ENCODE measurements at regions not wholly inside any gene's neighbourhood (a gene's known extent, or its start where the extent isn't known, plus 50 kb on each side); places are given as distances from the start of the nearest gene placed in this dataset.

GRCh38 chr16:86157616-86158247, 258.8 kb downstream of the IRF8 start:
- H3K27me3 Mint-ChIP-seq: peaks cover 24 to 30% (median 26%) of the 10 kb centered on the region in 3 donors
- peaks cover 0 to 13% (median 4%) of the 10 kb centered on the region in 7 donors for H3K9me3 Mint-ChIP-seq
- ATAC-seq (ENCODE audit: low read depth in 2 of 2): no peak
- H3K4me1 Mint-ChIP-seq: peaks cover 3 to 12% (median 11%) of the 10 kb centered on the region in 3 donors
- H3K27ac Mint-ChIP-seq: no peak overlapping the region
- peaks cover 0 to 6% of the 10 kb centered on the region in 2 donors for H3K36me3 Mint-ChIP-seq
- DNase-seq: no peak
- no peak overlapping the region for H3K4me3 Mint-ChIP-seq

DNA sequence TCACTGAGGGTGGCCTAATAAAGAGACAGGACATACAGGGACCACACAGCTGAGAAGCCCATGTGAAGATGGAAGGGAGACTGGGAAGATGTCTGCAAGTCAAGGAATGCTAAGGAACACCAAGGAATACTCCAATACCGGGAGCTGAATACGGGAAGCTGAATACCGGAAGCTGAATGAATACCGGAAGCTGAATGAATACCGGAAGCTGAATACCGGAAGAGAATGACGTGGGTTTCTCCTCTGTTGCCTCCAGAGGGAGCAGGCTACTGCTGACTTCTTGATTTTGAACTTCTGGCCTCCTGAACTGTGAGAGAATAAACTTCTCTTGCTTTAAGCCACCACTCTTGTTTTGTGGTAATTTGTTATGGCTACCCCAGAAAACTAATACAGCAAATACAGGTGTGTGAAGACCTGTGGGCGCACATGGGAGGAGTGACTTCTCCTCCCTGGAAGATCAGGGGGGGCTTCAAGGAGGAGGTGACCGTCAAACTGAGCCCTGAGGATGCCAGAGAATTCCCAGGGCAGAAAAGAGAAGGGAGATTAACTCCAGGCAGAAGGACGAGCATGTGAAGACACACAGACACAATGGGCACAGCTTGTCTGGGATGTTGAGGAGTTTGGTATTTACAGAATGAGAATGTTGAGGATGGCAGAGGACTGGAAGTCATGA, 259.9 kb downstream of the IRF8 start:
- H3K36me3 Mint-ChIP-seq: peaks cover 0 to 6% of the 10 kb centered on the region in 2 donors
- H3K4me1 Mint-ChIP-seq: peaks cover 3 to 12% (median 11%) of the 10 kb centered on the region in 3 donors
- ATAC-seq (ENCODE audit: low read depth in 2 of 2) (no peak), DNase-seq (no peak)
- H3K27me3 Mint-ChIP-seq: peaks cover 22 to 27% (median 25%) of the 10 kb centered on the region in 3 donors
- H3K4me3 Mint-ChIP-seq: peak overlapping the region in 2 of 8 donors; percentile 39 to 55
- H3K9me3 Mint-ChIP-seq: peaks cover 0 to 13% (median 7%) of the 10 kb centered on the region in 7 donors
- peak overlapping the region in 1 of 6 donors; percentile 42 for H3K27ac Mint-ChIP-seq

- DNase-seq: no peak
- Mint-ChIP-seq H3K27ac (no peak overlapping the region), H3K9me3 (peaks cover 9 to 29% (median 13%) of the 10 kb centered on the region in 7 donors), H3K4me3 (no peak overlapping the region), H3K27me3 (peaks cover 28 to 53% (median 36%) of the 10 kb centered on the region in 3 donors), H3K4me1 (no peaks in the 10 kb centered on the region), H3K36me3 (peaks cover 0 to 18% of the 10 kb centered on the region in 2 donors)
- no peak for ATAC-seq (ENCODE audit: low read depth in 2 of 2)
Observed at GRCh38 chr16:86165479-86165878, 266.5 kb downstream of the IRF8 start.

- Mint-ChIP-seq H3K4me3 (no peak overlapping the region), H3K27me3 (peaks cover 33 to 57% (median 42%) of the 10 kb centered on the region in 3 donors), H3K36me3 (peaks cover 0 to 18% of the 10 kb centered on the region in 2 donors), H3K9me3 (peaks cover 9 to 29% (median 13%) of the 10 kb centered on the region in 7 donors), H3K27ac (no peak overlapping the region), H3K4me1 (no peaks in the 10 kb centered on the region)
- ATAC-seq (ENCODE audit: low read depth in 2 of 2) (no peak), DNase-seq (no peak)
Observed at GRCh38 chr16:86166414-86166813, 267.5 kb downstream of the IRF8 start.

DNA sequence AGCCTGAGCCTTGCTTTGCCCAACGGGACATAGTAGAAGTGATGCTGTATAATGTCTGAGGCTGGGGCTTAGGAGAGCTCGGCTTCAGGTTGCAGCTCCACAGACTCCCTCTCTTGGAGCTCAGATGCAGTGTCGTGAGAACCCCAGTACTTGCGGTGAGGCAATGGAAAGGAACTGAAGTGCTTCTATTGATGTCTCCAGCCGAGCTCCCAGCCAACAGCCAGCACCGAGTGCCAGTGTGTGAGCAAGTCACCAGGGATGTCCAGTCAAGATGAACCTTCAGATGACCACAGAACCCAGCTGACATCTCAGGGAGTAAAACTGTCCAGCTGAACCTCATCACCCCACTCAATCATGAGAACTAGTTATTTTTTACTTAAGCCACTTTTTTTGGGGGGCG, 268.1 kb downstream of the IRF8 start:
- Mint-ChIP-seq H3K27me3 (peaks cover 34 to 53% (median 43%) of the 10 kb centered on the region in 3 donors), H3K4me1 (no peaks in the 10 kb centered on the region), H3K36me3 (peaks cover 0 to 18% of the 10 kb centered on the region in 2 donors), H3K9me3 (peaks cover 9 to 29% (median 13%) of the 10 kb centered on the region in 7 donors), H3K4me3 (peak overlapping the region in 1 of 8 donors; percentile 6), H3K27ac (no peak overlapping the region)
- ATAC-seq (ENCODE audit: low read depth in 2 of 2) (no peak), DNase-seq (no peak)

GRCh38 chr16:86170720-86171119, 271.8 kb downstream of the IRF8 start:
- DNase-seq (no peak), ATAC-seq (ENCODE audit: low read depth in 2 of 2) (no peak)
- no peak overlapping the region for H3K4me3 Mint-ChIP-seq
- H3K27me3 Mint-ChIP-seq: peaks cover 33 to 61% (median 50%) of the 10 kb centered on the region in 3 donors
- no peaks in the 10 kb centered on the region for H3K4me1 Mint-ChIP-seq
- peaks cover 0 to 4% of the 10 kb centered on the region in 2 donors for H3K36me3 Mint-ChIP-seq
- no peak overlapping the region for H3K27ac Mint-ChIP-seq
- H3K9me3 Mint-ChIP-seq: peaks cover 3 to 15% (median 6%) of the 10 kb centered on the region in 7 donors

DNA sequence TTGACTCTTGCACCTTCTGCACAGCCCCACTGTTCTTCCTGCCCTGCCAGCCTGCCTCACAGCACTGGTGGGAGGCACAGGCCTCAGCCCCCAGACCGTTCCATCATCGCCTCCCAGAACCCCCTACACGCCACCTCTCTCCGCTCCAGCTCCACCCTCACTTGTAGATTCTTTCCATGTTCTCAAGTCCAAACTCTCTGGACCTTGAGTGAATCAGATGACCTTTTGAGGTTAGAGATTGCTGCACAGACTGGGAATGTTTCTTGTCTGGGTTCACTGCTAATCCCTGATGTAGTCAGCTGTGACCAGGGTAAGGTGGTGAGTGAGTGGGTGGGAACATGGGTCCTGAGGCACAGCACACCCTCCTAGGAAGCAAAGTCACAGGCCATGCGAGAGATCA, 272.4 kb downstream of the IRF8 start:
- peaks cover 36 to 60% (median 48%) of the 10 kb centered on the region in 3 donors for H3K27me3 Mint-ChIP-seq
- H3K36me3 Mint-ChIP-seq: no peaks in the 10 kb centered on the region
- no peak for ATAC-seq (ENCODE audit: low read depth in 2 of 2)
- no peak overlapping the region for H3K4me3 Mint-ChIP-seq
- no peak for DNase-seq
- H3K27ac Mint-ChIP-seq: no peak overlapping the region
- H3K9me3 Mint-ChIP-seq: peaks cover 0 to 9% (median 2%) of the 10 kb centered on the region in 7 donors
- H3K4me1 Mint-ChIP-seq: no peaks in the 10 kb centered on the region

GRCh38 chr16:86175816-86176215, 276.9 kb downstream of the IRF8 start:
- DNase-seq: no peak
- ATAC-seq (ENCODE audit: low read depth in 2 of 2): no peak
- Mint-ChIP-seq H3K36me3 (no peaks in the 10 kb centered on the region), H3K4me3 (no peak overlapping the region), H3K4me1 (no peaks in the 10 kb centered on the region), H3K9me3 (peaks cover 0 to 11% (median 0%) of the 10 kb centered on the region in 7 donors), H3K27ac (no peak overlapping the region), H3K27me3 (peaks cover 33 to 34% (median 34%) of the 10 kb centered on the region in 3 donors)

DNA sequence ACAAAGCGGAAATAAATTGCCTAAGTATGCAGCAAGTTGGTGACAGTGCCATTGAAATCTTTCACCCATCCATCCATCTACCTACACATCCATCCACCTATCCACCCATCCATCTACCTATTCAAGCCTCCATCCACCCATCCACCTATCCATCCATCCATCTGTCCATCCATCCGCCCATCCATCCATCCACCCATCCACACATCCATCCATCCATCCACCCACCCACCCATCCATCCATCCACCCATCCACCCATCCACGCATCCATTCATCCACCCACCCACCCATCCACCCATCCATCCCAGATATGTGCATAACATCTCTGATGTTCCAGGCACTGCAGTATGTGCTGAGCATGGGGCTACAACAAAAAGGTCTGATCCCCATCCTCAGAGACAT, 277.5 kb downstream of the IRF8 start:
- H3K4me3 Mint-ChIP-seq: no peak overlapping the region
- H3K36me3 Mint-ChIP-seq: no peaks in the 10 kb centered on the region
- no peak for DNase-seq
- H3K27me3 Mint-ChIP-seq: peaks cover 27 to 33% (median 28%) of the 10 kb centered on the region in 3 donors
- H3K27ac Mint-ChIP-seq: no peak overlapping the region
- ATAC-seq (ENCODE audit: low read depth in 2 of 2): no peak
- H3K4me1 Mint-ChIP-seq: no peaks in the 10 kb centered on the region
- H3K9me3 Mint-ChIP-seq: peaks cover 0 to 11% (median 0%) of the 10 kb centered on the region in 7 donors

DNA sequence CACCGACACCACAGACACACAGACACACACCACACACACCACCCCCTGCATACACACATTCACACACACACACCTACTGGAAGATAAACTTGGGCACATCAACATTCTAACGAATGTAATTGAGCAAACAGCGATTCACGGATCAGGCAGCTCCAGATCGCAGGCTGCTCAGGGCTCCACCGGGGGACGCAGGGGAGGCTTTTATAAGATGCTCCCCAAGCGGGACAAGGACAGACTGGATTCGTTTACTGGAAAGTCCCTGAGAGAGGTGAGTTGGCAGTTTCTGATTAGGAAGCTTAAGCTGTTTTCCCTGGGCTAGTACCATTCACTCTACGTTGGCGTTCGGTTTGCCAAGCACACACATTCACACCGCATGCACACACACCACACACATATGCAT, 281.3 kb downstream of the IRF8 start:
- ATAC-seq (ENCODE audit: low read depth in 2 of 2): no peak
- Mint-ChIP-seq H3K4me1 (no peaks in the 10 kb centered on the region), H3K4me3 (no peak overlapping the region), H3K9me3 (peaks cover 0 to 11% (median 0%) of the 10 kb centered on the region in 7 donors), H3K27me3 (peaks cover 10 to 18% (median 11%) of the 10 kb centered on the region in 3 donors), H3K27ac (no peak overlapping the region), H3K36me3 (no peaks in the 10 kb centered on the region)
- no peak for DNase-seq

- no peaks in the 10 kb centered on the region for H3K36me3 Mint-ChIP-seq
- H3K4me3 Mint-ChIP-seq: no peak overlapping the region
- H3K27ac Mint-ChIP-seq: no peak overlapping the region
- H3K9me3 Mint-ChIP-seq: peaks cover 0 to 11% (median 0%) of the 10 kb centered on the region in 7 donors
- peaks cover 11 to 16% (median 15%) of the 10 kb centered on the region in 3 donors for H3K27me3 Mint-ChIP-seq
- H3K4me1 Mint-ChIP-seq: no peaks in the 10 kb centered on the region
- no peak for DNase-seq
- ATAC-seq (ENCODE audit: low read depth in 2 of 2): no peak
Observed at GRCh38 chr16:86180780-86181179, 281.8 kb downstream of the IRF8 start.

DNA sequence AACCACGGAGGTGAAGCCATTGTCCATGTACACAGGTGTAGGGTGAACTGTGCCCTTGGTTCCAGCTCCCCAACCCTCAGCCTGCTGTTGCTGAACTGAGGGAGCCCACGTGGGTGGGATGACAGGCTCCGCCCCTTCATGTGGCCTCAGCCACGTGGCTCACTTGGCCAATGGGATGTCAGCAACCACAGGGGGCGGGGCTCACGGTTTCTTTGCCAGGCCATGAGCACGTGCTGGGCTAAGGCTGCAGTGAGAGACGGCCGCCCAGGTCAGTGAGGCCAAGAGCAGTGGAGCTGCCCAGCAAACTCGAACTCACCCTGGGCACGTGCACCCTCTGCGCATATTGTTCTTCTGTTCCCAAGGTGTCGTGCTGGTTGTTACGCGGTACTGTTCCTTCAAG, 282.6 kb downstream of the IRF8 start:
- H3K27me3 Mint-ChIP-seq: peaks cover 4 to 17% (median 16%) of the 10 kb centered on the region in 3 donors
- H3K4me3 Mint-ChIP-seq: no peak overlapping the region
- H3K36me3 Mint-ChIP-seq: no peaks in the 10 kb centered on the region
- no peak overlapping the region for H3K27ac Mint-ChIP-seq
- peaks cover 0 to 9% (median 0%) of the 10 kb centered on the region in 7 donors for H3K9me3 Mint-ChIP-seq
- ATAC-seq (ENCODE audit: low read depth in 2 of 2) (no peak), DNase-seq (no peak)
- no peaks in the 10 kb centered on the region for H3K4me1 Mint-ChIP-seq

GRCh38 chr16:86184185-86184584, 285.2 kb downstream of the IRF8 start:
- ATAC-seq (ENCODE audit: low read depth in 2 of 2) (no peak), DNase-seq (no peak)
- Mint-ChIP-seq H3K27ac (no peak overlapping the region), H3K27me3 (peaks cover 12 to 25% (median 20%) of the 10 kb centered on the region in 3 donors), H3K9me3 (no peaks in the 10 kb centered on the region), H3K36me3 (no peaks in the 10 kb centered on the region), H3K4me1 (no peaks in the 10 kb centered on the region), H3K4me3 (no peak overlapping the region)

GRCh38 chr16:86185089-86185488, 286.1 kb downstream of the IRF8 start:
- Mint-ChIP-seq H3K4me1 (no peaks in the 10 kb centered on the region), H3K9me3 (no peaks in the 10 kb centered on the region), H3K36me3 (no peaks in the 10 kb centered on the region), H3K27ac (no peak overlapping the region), H3K27me3 (peaks cover 12 to 32% (median 23%) of the 10 kb centered on the region in 3 donors), H3K4me3 (no peak overlapping the region)
- no peak for DNase-seq
- no peak for ATAC-seq (ENCODE audit: low read depth in 2 of 2)

Data from naive B cell (primary cell).